ENCODE measurements at regions not wholly inside any gene's neighbourhood (a gene's known extent, or its start where the extent isn't known, plus 50 kb on each side); places are given as distances from the start of the nearest gene placed in this dataset.
"Not testable (repeated sequence)": the region's sequence is repeated elsewhere in the genome, so short reads cannot be mapped to it uniquely, and the experiment has no call there.

- Histone ChIP-seq H3K36me3 (ENCODE audit: insufficient read depth) (no peaks in the 10 kb centered on the region), H3K4me1 (ENCODE audit: insufficient read depth) (no peaks in the 10 kb centered on the region), H3K4me3 (ENCODE audit: low read depth, low read length) (no peak overlapping the region), H3K27ac (ENCODE audit: low read depth) (peak overlapping the region; percentile 52)
- DNase-seq (ENCODE audit: extremely low spot score), result no peak
- WGBS, result 88% methylated on average over 5 of the region's 5 CpGs
Observed at GRCh38 chr12:46590991-46591703, 218.6 kb upstream of the SLC38A2 start.

GRCh38 chr12:46585854-46586621 is 213.5 kb upstream of the SLC38A2 start:
- no peak overlapping the region for H3K27ac ChIP-seq (ENCODE audit: low read depth)
- no peaks in the 10 kb centered on the region for H3K36me3 ChIP-seq (ENCODE audit: insufficient read depth)
- 74% methylated on average over 7 of the region's 7 CpGs for WGBS
- DNase-seq (ENCODE audit: extremely low spot score), result no peak
- H3K4me3 ChIP-seq (ENCODE audit: low read depth, low read length), result no peak overlapping the region
- H3K4me1 ChIP-seq (ENCODE audit: insufficient read depth), result no peaks in the 10 kb centered on the region

- 95% methylated on average over 4 of the region's 4 CpGs for WGBS
Observed at GRCh38 chr12:46584098-46584497, 211.5 kb upstream of the SLC38A2 start.

GRCh38 chr12:46581990-46582389 is 209.4 kb upstream of the SLC38A2 start:
- not testable (repeated sequence) for H3K27ac ChIP-seq (ENCODE audit: low read depth); H3K36me3 ChIP-seq (ENCODE audit: insufficient read depth); H3K4me3 ChIP-seq (ENCODE audit: low read depth, low read length); DNase-seq (ENCODE audit: extremely low spot score); H3K4me1 ChIP-seq (ENCODE audit: insufficient read depth)
- 98% methylated on average over 2 of the region's 2 CpGs for WGBS

More at GRCh38 chr12:46584098-46584497, 211.5 kb upstream of the SLC38A2 start:
- not testable (repeated sequence) for H3K4me1 ChIP-seq (ENCODE audit: insufficient read depth); H3K4me3 ChIP-seq (ENCODE audit: low read depth, low read length); DNase-seq (ENCODE audit: extremely low spot score); H3K36me3 ChIP-seq (ENCODE audit: insufficient read depth); H3K27ac ChIP-seq (ENCODE audit: low read depth)

- no peak for DNase-seq (ENCODE audit: extremely low spot score)
- H3K4me1 ChIP-seq (ENCODE audit: insufficient read depth), result no peaks in the 10 kb centered on the region
- 93% methylated on average over 1 of the region's 1 CpG for WGBS
- H3K36me3 ChIP-seq (ENCODE audit: insufficient read depth), result no peaks in the 10 kb centered on the region
- H3K4me3 ChIP-seq (ENCODE audit: low read depth, low read length), result no peak overlapping the region
- no peak overlapping the region for H3K27ac ChIP-seq (ENCODE audit: low read depth)
Observed at GRCh38 chr12:46580445-46580844, 207.9 kb upstream of the SLC38A2 start.

- no peak for DNase-seq (ENCODE audit: extremely low spot score)
- H3K36me3 ChIP-seq (ENCODE audit: insufficient read depth), result no peaks in the 10 kb centered on the region
- no peak overlapping the region for H3K27ac ChIP-seq (ENCODE audit: low read depth)
- H3K4me1 ChIP-seq (ENCODE audit: insufficient read depth), result no peaks in the 10 kb centered on the region
- no peak overlapping the region for H3K4me3 ChIP-seq (ENCODE audit: low read depth, low read length)
Observed at GRCh38 chr12:46579474-46579873, 206.9 kb upstream of the SLC38A2 start.

- Histone ChIP-seq H3K27ac (ENCODE audit: low read depth) (no peak overlapping the region), H3K4me3 (ENCODE audit: low read depth, low read length) (no peak overlapping the region), H3K36me3 (ENCODE audit: insufficient read depth) (no peaks in the 10 kb centered on the region), H3K4me1 (ENCODE audit: insufficient read depth) (no peaks in the 10 kb centered on the region)
- WGBS, result 87% methylated on average over 4 of the region's 4 CpGs
- DNase-seq (ENCODE audit: extremely low spot score), result no peak
Observed at GRCh38 chr12:46578190-46578982, 205.8 kb upstream of the SLC38A2 start.

- Histone ChIP-seq H3K36me3 (ENCODE audit: insufficient read depth) (no peaks in the 10 kb centered on the region), H3K27ac (ENCODE audit: low read depth) (no peak overlapping the region), H3K4me1 (ENCODE audit: insufficient read depth) (no peaks in the 10 kb centered on the region), H3K4me3 (ENCODE audit: low read depth, low read length) (no peak overlapping the region)
- WGBS, result 92% methylated on average over 5 of the region's 5 CpGs
- DNase-seq (ENCODE audit: extremely low spot score), result no peak
Observed at GRCh38 chr12:46577063-46577776, 204.6 kb upstream of the SLC38A2 start.

- Histone ChIP-seq H3K4me1 (ENCODE audit: insufficient read depth) (no peaks in the 10 kb centered on the region), H3K36me3 (ENCODE audit: insufficient read depth) (no peaks in the 10 kb centered on the region), H3K27ac (ENCODE audit: low read depth) (no peak overlapping the region), H3K4me3 (ENCODE audit: low read depth, low read length) (no peak overlapping the region)
- 58% methylated on average over 2 of the region's 2 CpGs for WGBS
- DNase-seq (ENCODE audit: extremely low spot score), result no peak
Observed at GRCh38 chr12:46574847-46575246, 202.3 kb upstream of the SLC38A2 start.

- Histone ChIP-seq H3K4me3 (ENCODE audit: low read depth, low read length) (no peak overlapping the region), H3K27ac (ENCODE audit: low read depth) (no peak overlapping the region), H3K4me1 (ENCODE audit: insufficient read depth) (no peaks in the 10 kb centered on the region), H3K36me3 (ENCODE audit: insufficient read depth) (no peaks in the 10 kb centered on the region)
- 78% methylated on average over 1 of the region's 1 CpG for WGBS
- DNase-seq (ENCODE audit: extremely low spot score), result no peak
Observed at GRCh38 chr12:46573347-46573658, 200.7 kb upstream of the SLC38A2 start.

GRCh38 chr12:46572644-46573346 is 200.2 kb upstream of the SLC38A2 start:
- Histone ChIP-seq H3K27ac (ENCODE audit: low read depth) (no peak overlapping the region), H3K4me3 (ENCODE audit: low read depth, low read length) (no peak overlapping the region), H3K4me1 (ENCODE audit: insufficient read depth) (no peaks in the 10 kb centered on the region), H3K36me3 (ENCODE audit: insufficient read depth) (no peaks in the 10 kb centered on the region)
- WGBS, result 69% methylated on average over 2 of the region's 2 CpGs
- no peak for DNase-seq (ENCODE audit: extremely low spot score)

- Histone ChIP-seq H3K4me3 (ENCODE audit: low read depth, low read length) (no peak overlapping the region), H3K4me1 (ENCODE audit: insufficient read depth) (no peaks in the 10 kb centered on the region), H3K27ac (ENCODE audit: low read depth) (no peak overlapping the region), H3K36me3 (ENCODE audit: insufficient read depth) (no peaks in the 10 kb centered on the region)
- WGBS, result 72% methylated on average over 3 of the region's 3 CpGs
- DNase-seq (ENCODE audit: extremely low spot score), result no peak
Observed at GRCh38 chr12:46571608-46572007, 199.0 kb upstream of the SLC38A2 start.
